ENCODE measurements at regions not wholly inside any gene's neighbourhood (a gene's known extent, or its start where the extent isn't known, plus 50 kb on each side); places are given as distances from the start of the nearest gene placed in this dataset.

DNA sequence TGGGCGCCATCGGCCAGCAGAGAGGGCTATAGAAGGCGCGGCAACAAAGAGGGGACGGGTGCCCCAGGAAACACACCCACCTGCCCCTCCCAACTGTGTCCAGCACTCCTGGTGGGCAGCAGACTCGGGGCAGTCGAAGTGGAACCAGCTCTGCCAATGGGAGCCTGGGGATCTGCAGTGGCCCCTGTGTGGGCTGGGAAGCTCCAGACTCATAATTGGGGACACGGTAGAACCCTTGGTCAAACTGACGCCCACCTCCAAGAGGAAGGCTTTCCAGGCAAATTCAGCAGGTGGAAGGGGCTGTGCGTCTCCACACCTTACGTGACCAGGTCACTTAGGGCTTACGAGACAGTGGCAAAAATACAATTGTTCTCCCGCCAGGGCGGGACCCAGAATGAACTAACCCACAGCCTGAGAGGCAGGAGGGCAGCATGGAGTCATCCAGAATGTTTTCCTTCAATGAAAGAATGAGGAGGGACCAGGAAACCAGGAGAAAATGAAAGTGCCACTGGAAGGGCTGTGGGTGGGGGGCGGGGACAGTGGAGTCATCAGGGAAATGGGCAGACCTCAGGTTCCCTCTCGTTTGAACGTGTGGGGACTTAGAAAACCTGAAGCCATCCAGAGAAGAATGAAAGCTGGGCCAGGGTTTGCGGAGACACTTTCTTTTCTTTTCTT, 53.2 kb upstream of the SHANK2 start:
- H3K36me3 ChIP-seq (ENCODE audit: control insufficient read depth, insufficient read depth, low read length), result no peaks in the 10 kb centered on the region
- no peak for DNase-seq (ENCODE audit: low read depth in 4 of 6, low spot score in 6 of 6)
- 97% methylated on average over 14 of the region's 18 CpGs for WGBS (ENCODE audit: insufficient coverage)
- H3K27me3 ChIP-seq (ENCODE audit: control insufficient read depth, insufficient read depth, low read length), result no peaks in the 10 kb centered on the region
- H3K9me3 ChIP-seq (ENCODE audit: control insufficient read depth, insufficient read depth, low read length), result no peaks in the 10 kb centered on the region
- H3K4me1 ChIP-seq (ENCODE audit: control insufficient read depth, insufficient read depth, low read length), result peaks cover 23% of the 10 kb centered on the region
- H3K4me3 ChIP-seq (ENCODE audit: low read depth, low read length), result no peak overlapping the region
- H3K27ac ChIP-seq (ENCODE audit: low read depth, low read length), result no peak overlapping the region

DNA sequence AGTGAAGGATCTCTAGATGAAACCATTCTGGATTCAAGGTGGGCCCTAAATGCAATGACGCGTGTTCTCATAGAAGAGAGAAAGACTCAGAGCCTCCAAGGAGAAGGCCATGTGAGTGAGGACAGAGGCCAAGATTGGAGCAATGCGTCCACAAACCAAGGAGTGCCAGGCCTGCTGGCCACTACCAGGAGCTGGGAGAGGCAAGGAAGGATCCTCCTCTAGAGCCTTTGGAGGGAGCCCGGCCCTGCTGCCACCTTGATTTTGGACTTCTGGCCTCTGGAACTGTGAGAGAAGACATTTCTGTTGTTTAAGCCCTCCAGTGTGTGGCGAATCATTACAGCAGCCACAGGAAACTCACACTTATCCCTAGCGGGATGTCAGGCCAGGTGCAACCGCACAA, 52.7 kb upstream of the SHANK2 start:
- H3K27ac ChIP-seq (ENCODE audit: low read depth, low read length), result no peak overlapping the region
- whole genome bisulfite sequencing (ENCODE audit: insufficient coverage), result 95% methylated on average over 7 of the region's 7 CpGs
- H3K36me3 ChIP-seq (ENCODE audit: control insufficient read depth, insufficient read depth, low read length), result no peaks in the 10 kb centered on the region
- no peaks in the 10 kb centered on the region for H3K27me3 ChIP-seq (ENCODE audit: control insufficient read depth, insufficient read depth, low read length)
- no peak overlapping the region for H3K4me3 ChIP-seq (ENCODE audit: low read depth, low read length)
- DNase-seq (ENCODE audit: low read depth in 4 of 6, low spot score in 6 of 6), result no peak
- peaks cover 24% of the 10 kb centered on the region for H3K4me1 ChIP-seq (ENCODE audit: control insufficient read depth, insufficient read depth, low read length)
- no peaks in the 10 kb centered on the region for H3K9me3 ChIP-seq (ENCODE audit: control insufficient read depth, insufficient read depth, low read length)

GRCh38 chr11:71304491-71304890, 52.1 kb upstream of the SHANK2 start:
- peaks cover 24% of the 10 kb centered on the region for H3K4me1 ChIP-seq (ENCODE audit: control insufficient read depth, insufficient read depth, low read length)
- no peaks in the 10 kb centered on the region for H3K36me3 ChIP-seq (ENCODE audit: control insufficient read depth, insufficient read depth, low read length)
- no peak for DNase-seq (ENCODE audit: low read depth in 4 of 6, low spot score in 6 of 6)
- no peaks in the 10 kb centered on the region for H3K27me3 ChIP-seq (ENCODE audit: control insufficient read depth, insufficient read depth, low read length)
- H3K4me3 ChIP-seq (ENCODE audit: low read depth, low read length), result no peak overlapping the region
- H3K9me3 ChIP-seq (ENCODE audit: control insufficient read depth, insufficient read depth, low read length), result no peaks in the 10 kb centered on the region
- WGBS (ENCODE audit: insufficient coverage), result no CpG with 5 or more reads among the region's 3 CpGs
- H3K27ac ChIP-seq (ENCODE audit: low read depth, low read length), result no peak overlapping the region

DNA sequence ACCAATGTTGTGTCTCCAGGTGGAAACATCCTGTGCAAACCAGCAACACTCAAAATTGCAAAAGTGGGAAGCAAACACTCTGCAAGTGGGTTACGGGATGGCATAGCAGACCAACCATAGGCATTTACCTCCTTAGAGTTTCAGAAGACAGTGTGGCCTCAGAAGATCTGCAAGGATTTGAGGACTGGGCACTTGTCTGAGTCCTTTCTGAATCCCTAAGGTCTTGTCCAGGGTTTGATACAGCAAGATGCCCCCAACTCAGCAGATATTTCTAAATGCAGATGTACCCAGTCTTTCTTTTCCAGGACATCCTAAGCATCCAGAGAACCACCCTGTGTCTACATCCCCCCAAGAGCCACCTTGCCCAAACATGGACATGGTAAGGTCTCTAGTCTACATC, 51.7 kb upstream of the SHANK2 start:
- H3K27me3 ChIP-seq (ENCODE audit: control insufficient read depth, insufficient read depth, low read length), result no peaks in the 10 kb centered on the region
- peaks cover 24% of the 10 kb centered on the region for H3K4me1 ChIP-seq (ENCODE audit: control insufficient read depth, insufficient read depth, low read length)
- 100% methylated on average over 1 of the region's 1 CpG for WGBS (ENCODE audit: insufficient coverage)
- no peak overlapping the region for H3K27ac ChIP-seq (ENCODE audit: low read depth, low read length)
- H3K9me3 ChIP-seq (ENCODE audit: control insufficient read depth, insufficient read depth, low read length), result no peaks in the 10 kb centered on the region
- no peak for DNase-seq (ENCODE audit: low read depth in 4 of 6, low spot score in 6 of 6)
- H3K4me3 ChIP-seq (ENCODE audit: low read depth, low read length), result no peak overlapping the region
- no peaks in the 10 kb centered on the region for H3K36me3 ChIP-seq (ENCODE audit: control insufficient read depth, insufficient read depth, low read length)

GRCh38 chr11:71302911-71303310, 50.5 kb upstream of the SHANK2 start:
- no peak for DNase-seq (ENCODE audit: low read depth in 4 of 6, low spot score in 6 of 6)
- Histone ChIP-seq H3K9me3 (ENCODE audit: control insufficient read depth, insufficient read depth, low read length) (no peaks in the 10 kb centered on the region), H3K4me3 (ENCODE audit: low read depth, low read length) (no peak overlapping the region), H3K4me1 (ENCODE audit: control insufficient read depth, insufficient read depth, low read length) (peaks cover 24% of the 10 kb centered on the region), H3K27me3 (ENCODE audit: control insufficient read depth, insufficient read depth, low read length) (no peaks in the 10 kb centered on the region), H3K27ac (ENCODE audit: low read depth, low read length) (no peak overlapping the region), H3K36me3 (ENCODE audit: control insufficient read depth, insufficient read depth, low read length) (no peaks in the 10 kb centered on the region)
- WGBS (ENCODE audit: insufficient coverage), result 40% methylated on average over 1 of the region's 2 CpGs

GRCh38 chr11:71302534-71302909, 50.1 kb upstream of the SHANK2 start:
- no CpG with 5 or more reads among the region's 1 CpG for WGBS (ENCODE audit: insufficient coverage)
- Histone ChIP-seq H3K4me3 (ENCODE audit: low read depth, low read length) (no peak overlapping the region), H3K4me1 (ENCODE audit: control insufficient read depth, insufficient read depth, low read length) (peaks cover 24% of the 10 kb centered on the region), H3K9me3 (ENCODE audit: control insufficient read depth, insufficient read depth, low read length) (no peaks in the 10 kb centered on the region), H3K36me3 (ENCODE audit: control insufficient read depth, insufficient read depth, low read length) (no peaks in the 10 kb centered on the region), H3K27me3 (ENCODE audit: control insufficient read depth, insufficient read depth, low read length) (no peaks in the 10 kb centered on the region), H3K27ac (ENCODE audit: low read depth, low read length) (no peak overlapping the region)
- DNase-seq (ENCODE audit: low read depth in 4 of 6, low spot score in 6 of 6), result no peak

Measured in spinal cord (tissue), 9 donors.